Vagina (tissue), 2 donors: ENCODE measurements at regions not wholly inside any gene's neighbourhood (a gene's known extent, or its start where the extent isn't known, plus 50 kb on each side); places are given as distances from the start of the nearest gene placed in this dataset.

Experiments
- DNase-seq, 2 donors: peaks; one replicate each; pipeline ENCODE4 v3.0.0-alpha.2; 2017; ENCODE audit errors: extremely low spot score in 2 of 2
- H3K27ac ChIP-seq: fragments of 200-600 bp; sonication (generic); one replicate; pipeline ENCODE4 v1.5.1; 2019
- H3K27me3 ChIP-seq: fragments of 200-600 bp; sonication (generic); one replicate; pipeline ENCODE4 v1.5.1; 2019
- H3K36me3 ChIP-seq, 2 donors: fragments of 200-600 bp; sonication (generic); one replicate each; pipeline ENCODE4 v1.5.1; 2017 to 2019
- H3K4me1 ChIP-seq: fragments of 200-600 bp; sonication (generic); one replicate; pipeline ENCODE4 v1.5.1; 2019
- H3K4me3 ChIP-seq, 2 donors: fragments of 200-600 bp; sonication (generic); 1 replicate in 1 of 2; 2 replicates in 1 of 2; pipeline ENCODE4 v1.5.1; 2016 to 2019
- H3K9me3 ChIP-seq: fragments of 200-600 bp; sonication (generic); one replicate; pipeline ENCODE4 v1.5.1; 2019
- POLR2A ChIP-seq, 2 donors: fragments of 450-650 bp; IDR thresholded peaks; one replicate each; pipeline ENCODE4 v1.6.1; 2017; ENCODE audit warnings: antibody characterized with exemption in 2 of 2, mild to moderate bottlenecking in 2 of 2, moderate library complexity in 2 of 2
- POLR2AphosphoS5 ChIP-seq, 2 donors: sonication (generic); formaldehyde crosslinking; IDR thresholded peaks; one replicate each; pipeline ENCODE4 v1.9.0; 2017; ENCODE audit warnings: antibody characterized with exemption in 2 of 2, mild to moderate bottlenecking in 2 of 2, low read depth in 1 of 2; ENCODE audit not compliant: insufficient read depth in 1 of 2
- intact Hi-C: fragments of 100-400 bp; cut with DNase I; formaldehyde crosslinking; loops from one replicate; pipeline ENCODE4 v1.15.1; 2023
- TF ChIP-seq, protein P1 (sequence below), 3 experiments: fragments of 450-650 bp in 2 of 3; fragments of 200-600 bp in 1 of 3; sonication (generic) in 1 of 3; IDR thresholded peaks; one replicate each; pipeline ENCODE4 v1.5.1; 2017 to 2019; ENCODE audit warnings: antibody characterized with exemption in 3 of 3, mild to moderate bottlenecking in 2 of 3, moderate library complexity in 2 of 3

DNA sequence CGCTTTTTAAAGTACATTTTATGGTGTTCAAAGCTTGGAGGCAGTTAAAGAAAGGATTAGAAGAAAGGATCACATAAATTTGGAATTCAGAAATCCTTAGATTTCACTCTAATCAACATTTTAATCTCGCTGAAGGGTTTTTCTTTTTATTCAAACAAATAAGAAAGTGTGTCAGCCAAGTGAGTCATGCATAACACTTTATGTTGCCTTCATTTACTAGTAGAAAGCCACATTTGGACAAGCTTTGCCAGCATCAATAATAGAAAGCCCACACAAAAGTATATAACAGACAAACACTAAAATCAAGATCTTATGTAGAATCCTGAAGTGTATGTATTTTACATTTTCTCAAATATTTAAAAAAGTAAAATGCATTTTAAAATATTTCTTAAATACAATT lies 154.9 kb upstream of the TRPC4 start:
- Histone ChIP-seq H3K4me1 (no peaks in the 10 kb centered on the region), H3K36me3 (no peaks in the 10 kb centered on the region), H3K27ac (no peak overlapping the region), H3K4me3 (no peak overlapping the region), H3K9me3 (no peaks in the 10 kb centered on the region), H3K27me3 (no peaks in the 10 kb centered on the region)
- TF ChIP-seq POLR2A (IDR thresholded peaks at IDR 0.05) (no peak), POLR2AphosphoS5 (IDR thresholded peaks at IDR 0.05; ENCODE audit: insufficient read depth in 1 of 2, low read depth in 1 of 2) (no peak)
- TF ChIP-seq, protein P1, sequence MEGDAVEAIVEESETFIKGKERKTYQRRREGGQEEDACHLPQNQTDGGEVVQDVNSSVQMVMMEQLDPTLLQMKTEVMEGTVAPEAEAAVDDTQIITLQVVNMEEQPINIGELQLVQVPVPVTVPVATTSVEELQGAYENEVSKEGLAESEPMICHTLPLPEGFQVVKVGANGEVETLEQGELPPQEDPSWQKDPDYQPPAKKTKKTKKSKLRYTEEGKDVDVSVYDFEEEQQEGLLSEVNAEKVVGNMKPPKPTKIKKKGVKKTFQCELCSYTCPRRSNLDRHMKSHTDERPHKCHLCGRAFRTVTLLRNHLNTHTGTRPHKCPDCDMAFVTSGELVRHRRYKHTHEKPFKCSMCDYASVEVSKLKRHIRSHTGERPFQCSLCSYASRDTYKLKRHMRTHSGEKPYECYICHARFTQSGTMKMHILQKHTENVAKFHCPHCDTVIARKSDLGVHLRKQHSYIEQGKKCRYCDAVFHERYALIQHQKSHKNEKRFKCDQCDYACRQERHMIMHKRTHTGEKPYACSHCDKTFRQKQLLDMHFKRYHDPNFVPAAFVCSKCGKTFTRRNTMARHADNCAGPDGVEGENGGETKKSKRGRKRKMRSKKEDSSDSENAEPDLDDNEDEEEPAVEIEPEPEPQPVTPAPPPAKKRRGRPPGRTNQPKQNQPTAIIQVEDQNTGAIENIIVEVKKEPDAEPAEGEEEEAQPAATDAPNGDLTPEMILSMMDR (IDR thresholded peaks at IDR 0.05), result no peak
- DNase-seq, result no peak
- intact Hi-C loops, result no loop called here

DNA sequence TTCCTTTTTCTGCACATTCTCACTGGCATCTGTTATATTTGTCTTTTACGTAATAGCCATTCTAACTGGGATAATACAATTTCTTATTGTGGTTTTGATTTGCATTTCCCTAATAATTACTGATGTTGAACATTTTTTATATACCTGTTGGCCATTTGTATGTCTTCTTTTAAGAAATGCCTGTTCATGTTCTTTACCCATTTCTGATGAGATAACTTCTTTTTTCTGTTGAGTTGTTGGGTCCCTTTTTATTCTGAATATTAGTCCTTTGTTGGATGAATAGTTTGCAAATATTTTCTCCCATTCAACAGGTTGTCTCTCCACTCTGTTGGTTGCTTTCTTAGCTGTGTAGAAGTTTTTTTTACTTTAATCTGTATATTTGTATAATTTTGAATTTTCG lies 147.7 kb upstream of the TRPC4 start:
- no peak overlapping the region for H3K4me3 ChIP-seq
- H3K27me3 ChIP-seq, result no peaks in the 10 kb centered on the region
- H3K9me3 ChIP-seq, result no peaks in the 10 kb centered on the region
- TF ChIP-seq, protein P1 (IDR thresholded peaks at IDR 0.05), result no peak
- no peak for TF ChIP-seq POLR2AphosphoS5 (IDR thresholded peaks at IDR 0.05; ENCODE audit: insufficient read depth in 1 of 2, low read depth in 1 of 2)
- no peak for TF ChIP-seq POLR2A (IDR thresholded peaks at IDR 0.05)
- intact Hi-C loops, result no loop called here
- DNase-seq, result no peak
- H3K4me1 ChIP-seq, result no peaks in the 10 kb centered on the region
- no peak overlapping the region for H3K27ac ChIP-seq
- no peaks in the 10 kb centered on the region for H3K36me3 ChIP-seq

DNA sequence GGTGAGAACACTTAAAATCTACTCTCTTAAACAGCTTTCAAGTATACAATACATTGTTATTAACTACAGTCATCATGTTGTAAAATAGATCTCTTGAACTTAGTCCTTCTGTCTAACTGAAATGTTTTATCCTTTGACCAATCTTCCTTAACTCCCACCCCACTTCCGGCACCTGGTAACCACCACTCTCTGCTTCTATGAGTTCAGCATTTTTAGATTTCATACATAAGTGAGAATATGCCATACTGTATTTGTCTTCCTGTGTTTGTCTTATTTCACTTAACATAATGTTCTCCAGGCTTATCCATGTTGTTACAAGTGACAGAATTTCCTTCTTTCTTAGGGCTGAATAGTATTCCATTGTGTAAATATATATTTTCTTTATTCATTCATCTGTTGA lies 144.1 kb upstream of the TRPC4 start:
- Histone ChIP-seq H3K36me3 (no peaks in the 10 kb centered on the region), H3K4me3 (no peak overlapping the region), H3K27ac (no peak overlapping the region), H3K9me3 (no peaks in the 10 kb centered on the region), H3K4me1 (no peaks in the 10 kb centered on the region), H3K27me3 (no peaks in the 10 kb centered on the region)
- TF ChIP-seq POLR2AphosphoS5 (IDR thresholded peaks at IDR 0.05; ENCODE audit: insufficient read depth in 1 of 2, low read depth in 1 of 2) (no peak), POLR2A (IDR thresholded peaks at IDR 0.05) (no peak)
- TF ChIP-seq, protein P1 (IDR thresholded peaks at IDR 0.05), result no peak
- intact Hi-C loops, result loop anchor here (2.0 kb wide), 1 partner anchor 21 kb away; no protein-coding TSS in a partner anchor
- DNase-seq, result no peak

- DNase-seq, result no peak
- Histone ChIP-seq H3K36me3 (no peaks in the 10 kb centered on the region), H3K9me3 (no peaks in the 10 kb centered on the region), H3K4me3 (no peak overlapping the region), H3K27ac (no peak overlapping the region), H3K27me3 (no peaks in the 10 kb centered on the region), H3K4me1 (no peaks in the 10 kb centered on the region)
- TF ChIP-seq POLR2AphosphoS5 (IDR thresholded peaks at IDR 0.05; ENCODE audit: insufficient read depth in 1 of 2, low read depth in 1 of 2) (no peak), POLR2A (IDR thresholded peaks at IDR 0.05) (no peak)
- TF ChIP-seq, protein P1 (IDR thresholded peaks at IDR 0.05), result no peak
- intact Hi-C loops, result no loop called here
Observed at GRCh38 chr13:38012096-38012495, 142.5 kb upstream of the TRPC4 start.

- no peak overlapping the region for H3K27ac ChIP-seq
- H3K4me3 ChIP-seq, result no peak overlapping the region
- no peaks in the 10 kb centered on the region for H3K9me3 ChIP-seq
- H3K27me3 ChIP-seq, result no peaks in the 10 kb centered on the region
- TF ChIP-seq, protein P1 (IDR thresholded peaks at IDR 0.05), result no peak
- TF ChIP-seq POLR2A (IDR thresholded peaks at IDR 0.05), result no peak
- no peak for TF ChIP-seq POLR2AphosphoS5 (IDR thresholded peaks at IDR 0.05; ENCODE audit: insufficient read depth in 1 of 2, low read depth in 1 of 2)
- H3K36me3 ChIP-seq, result no peaks in the 10 kb centered on the region
- no peaks in the 10 kb centered on the region for H3K4me1 ChIP-seq
- DNase-seq, result no peak
- intact Hi-C loops, result no loop called here
Observed at GRCh38 chr13:38008636-38009035, 139.1 kb upstream of the TRPC4 start.
